Naive thymus-derived CD4-positive, alpha-beta T cell (primary cell): ENCODE measurements at regions not wholly inside any gene's neighbourhood (a gene's known extent, or its start where the extent isn't known, plus 50 kb on each side); places are given as distances from the start of the nearest gene placed in this dataset.

ENCODE experiments used
- ATAC-seq: fragments of 150-1000 bp; cut with Tn5 transposase; 2 replicates; pipeline ENCODE4 v1.10.0; 2021; ENCODE audit warnings: mild to moderate bottlenecking, moderate library complexity
- CTCF ChIA-PET: fragments of 350-600 bp; sonication (Branson Sonifier 250); formaldehyde crosslinking; loops from one replicate; lab custom pipeline; 2021; ENCODE audit warnings: antibody characterized with exemption; lab: Charles Lee
- POLR2A ChIA-PET: fragments of 350-600 bp; sonication (Branson Sonifier 250); formaldehyde crosslinking; loops from one replicate; lab custom pipeline; 2021; ENCODE audit warnings: antibody characterized with exemption, inconsistent platforms; lab: Charles Lee
- DNase-seq, 9 donors: peaks; one replicate each; pipeline versions ENCODE4 v3.0.0 to v3.0.0-alpha.2; 2020 to 2022; ENCODE audit warnings: mixed read lengths in 1 of 9
- H3K27ac ChIP-seq: one replicate; pipeline ENCODE4 v1.7.0; 2013; ENCODE audit warnings: mild to moderate bottlenecking, low read depth, low read length, moderate library complexity
- H3K27me3 ChIP-seq, 2 donors: one replicate each; pipeline ENCODE4 v1.7.0; 2013; ENCODE audit warnings: low read length in 2 of 2, mild to moderate bottlenecking in 2 of 2, moderate library complexity in 2 of 2; ENCODE audit not compliant: control insufficient read depth in 2 of 2, insufficient read depth in 2 of 2
- H3K36me3 ChIP-seq, 3 experiments: 1 replicate in 2 of 3; 2 replicates in 1 of 3; pipeline ENCODE4 v1.7.0; 2013; ENCODE audit warnings: low read length in 3 of 3, mild to moderate bottlenecking in 3 of 3, moderate library complexity in 1 of 3; ENCODE audit not compliant: insufficient read depth in 3 of 3, control insufficient read depth in 2 of 3
- H3K4me1 ChIP-seq, 2 donors: one replicate each; pipeline ENCODE4 v1.7.0; 2013; ENCODE audit warnings: low read length in 2 of 2, mild to moderate bottlenecking in 2 of 2, moderate library complexity in 1 of 2; ENCODE audit not compliant: control insufficient read depth in 2 of 2, insufficient read depth in 2 of 2
- H3K4me3 ChIP-seq: 2 replicates; pipeline ENCODE4 v1.7.0; 2013; ENCODE audit warnings: mild to moderate bottlenecking, low read length
- H3K9me3 ChIP-seq, 3 experiments: 1 replicate in 2 of 3; 2 replicates in 1 of 3; pipeline ENCODE4 v1.7.0; 2013; ENCODE audit warnings: low read length in 3 of 3; ENCODE audit not compliant: control insufficient read depth in 2 of 3
- H3K27ac Mint-ChIP-seq, 9 donors: one replicate each; pipeline ENCODE4 v1.8.0; 2020 to 2022; ENCODE audit warnings: mixed read lengths in 9 of 9, mild to moderate bottlenecking in 8 of 9, moderate library complexity in 5 of 9, inconsistent platforms in 2 of 9
- H3K27me3 Mint-ChIP-seq, 5 donors: one replicate each; pipeline ENCODE4 v1.8.0; 2021 to 2022; ENCODE audit warnings: mixed read lengths in 5 of 5, mild to moderate bottlenecking in 1 of 5
- H3K36me3 Mint-ChIP-seq, 5 donors: one replicate each; pipeline ENCODE4 v1.8.0; 2020 to 2022; ENCODE audit warnings: mixed read lengths in 5 of 5, mild to moderate bottlenecking in 3 of 5, inconsistent platforms in 1 of 5
- H3K4me1 Mint-ChIP-seq, 7 donors: one replicate each; pipeline ENCODE4 v1.8.0; 2020 to 2022; ENCODE audit warnings: mixed read lengths in 7 of 7, mild to moderate bottlenecking in 3 of 7, inconsistent platforms in 1 of 7
- H3K4me3 Mint-ChIP-seq, 10 donors: one replicate each; pipeline ENCODE4 v1.8.0; 2020 to 2022; ENCODE audit warnings: mild to moderate bottlenecking in 10 of 10, mixed read lengths in 10 of 10, moderate library complexity in 6 of 10, inconsistent platforms in 2 of 10
- H3K9me3 Mint-ChIP-seq, 11 donors: one replicate each; pipeline ENCODE4 v1.8.0; 2020 to 2022; ENCODE audit warnings: mixed read lengths in 11 of 11, mild to moderate bottlenecking in 4 of 11, inconsistent platforms in 1 of 11, moderate library complexity in 1 of 11
- intact Hi-C, 2 donors: fragments of 100-400 bp; cut with micrococcal nuclease; formaldehyde crosslinking; loops; one replicate each; pipeline ENCODE4 v1.15.1; 2023

DNA sequence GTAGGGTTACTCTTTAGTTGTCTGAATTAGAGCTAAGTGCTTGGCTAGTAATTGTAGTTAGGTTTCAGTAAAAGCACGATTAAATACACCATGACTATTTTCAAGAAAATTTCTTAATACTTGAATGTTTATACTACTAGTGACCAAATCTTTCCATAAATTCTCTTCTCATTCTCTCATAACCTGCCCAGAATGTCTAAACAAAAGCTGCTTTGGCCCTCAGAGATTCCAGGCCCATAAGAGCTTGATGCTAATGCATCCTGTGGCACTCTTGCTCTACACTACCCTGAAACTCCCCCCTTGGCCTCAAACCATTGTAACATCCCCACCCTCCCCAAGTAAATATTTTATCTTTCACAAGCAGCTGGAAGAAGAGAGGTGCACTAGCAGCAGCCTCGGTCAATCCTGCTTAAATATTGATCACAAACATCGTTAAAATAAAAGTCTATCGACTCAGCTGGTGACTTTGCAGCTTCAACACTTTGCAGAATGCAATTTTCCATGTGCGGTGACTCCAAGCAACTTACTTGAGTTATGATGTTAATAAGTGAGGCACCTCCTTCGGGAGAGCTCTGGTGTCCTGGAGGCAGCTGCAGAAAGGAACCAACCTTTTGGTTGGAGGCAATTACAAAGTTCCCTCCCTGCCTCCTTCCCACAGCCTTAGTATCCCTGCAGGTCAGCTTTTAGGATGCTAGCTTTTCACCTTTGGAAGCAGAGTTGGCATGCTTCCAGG, 315.6 kb upstream of the PLXNA2 start:
- Histone ChIP-seq H3K9me3 (no peaks in the 10 kb centered on the region), H3K4me1 (no peaks in the 10 kb centered on the region), H3K27me3 (no peaks in the 10 kb centered on the region), H3K4me3 (no peak overlapping the region), H3K36me3 (no peaks in the 10 kb centered on the region), H3K27ac (no peak overlapping the region)
- no peaks in the 10 kb centered on the region for H3K36me3 Mint-ChIP-seq
- H3K27ac Mint-ChIP-seq = no peak overlapping the region
- intact Hi-C loops = no loop called here
- H3K27me3 Mint-ChIP-seq = peaks cover 0 to 13% (median 0%) of the 10 kb centered on the region in 5 donors
- POLR2A ChIA-PET = interaction anchor here (0.6 kb wide), 1 partner anchor 14 kb away, joined by 4 read pairs; no protein-coding TSS in a partner anchor
- CTCF ChIA-PET = no interaction called here
- ATAC-seq (no peak), DNase-seq (no peak)
- H3K4me3 Mint-ChIP-seq = no peak overlapping the region
- H3K4me1 Mint-ChIP-seq = no peaks in the 10 kb centered on the region
- peaks cover 0 to 7% (median 0%) of the 10 kb centered on the region in 11 donors for H3K9me3 Mint-ChIP-seq

DNA sequence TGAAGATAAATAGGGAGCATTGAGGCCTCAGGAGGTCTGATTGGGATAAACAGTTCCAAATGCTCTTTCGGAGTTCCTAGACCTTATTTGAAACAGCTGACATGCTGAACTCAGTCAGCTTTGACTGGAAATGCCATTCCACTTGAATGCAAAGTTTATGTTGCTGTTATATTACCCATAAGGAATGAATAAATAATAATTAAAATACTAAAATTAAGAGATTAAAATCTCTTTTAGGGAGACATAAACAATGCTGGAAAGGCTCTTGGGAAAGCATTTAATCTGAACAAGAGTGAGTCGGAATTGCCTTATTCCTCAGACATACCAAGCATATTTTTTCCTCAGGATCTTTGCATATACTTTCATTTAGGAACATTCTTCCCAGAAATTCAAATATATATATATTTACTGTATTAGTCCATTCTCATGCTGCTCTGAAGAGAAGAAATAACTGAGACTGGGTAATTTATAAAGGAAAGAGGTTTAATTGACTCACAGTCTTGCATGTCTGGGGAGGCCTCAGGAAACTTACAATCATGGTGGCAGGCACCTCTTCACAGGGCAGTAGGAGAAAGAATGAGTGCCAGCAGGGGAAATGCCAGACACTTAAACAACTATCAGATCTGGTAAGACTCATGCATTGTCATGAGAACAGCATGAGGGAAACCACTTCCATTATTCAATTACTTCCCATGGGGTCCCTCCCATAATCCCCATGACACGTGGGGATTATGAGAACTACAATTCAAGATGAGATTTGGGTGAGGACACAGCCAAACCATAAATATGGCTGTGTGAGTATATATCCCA, 318.2 kb upstream of the PLXNA2 start:
- intact Hi-C loops = no loop called here
- CTCF ChIA-PET = no interaction called here

DNA sequence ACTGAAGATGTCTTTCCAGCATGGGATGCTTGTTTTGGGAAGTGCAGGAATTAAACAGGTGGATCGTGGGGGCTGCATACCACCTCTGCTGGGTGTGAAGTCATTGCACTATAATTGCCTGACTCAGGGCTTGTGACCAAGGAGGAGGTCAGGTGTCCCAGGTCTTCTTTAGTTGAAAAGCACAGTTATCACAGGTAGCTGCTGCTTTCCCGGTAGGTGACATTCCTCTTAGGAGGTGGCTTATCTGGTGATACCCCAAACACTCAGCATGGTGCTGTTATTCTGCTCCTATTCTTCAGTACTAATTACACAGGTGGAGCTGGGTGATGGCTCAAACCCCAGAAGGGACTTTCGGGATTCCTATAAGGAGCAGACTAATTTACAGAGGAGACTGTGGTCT, 320.3 kb upstream of the PLXNA2 start:
- H3K4me1 ChIP-seq = no peaks in the 10 kb centered on the region
- H3K27me3 ChIP-seq = no peaks in the 10 kb centered on the region
- Mint-ChIP-seq H3K27me3 (peaks cover 2 to 22% (median 13%) of the 10 kb centered on the region in 5 donors), H3K9me3 (peaks cover 0 to 16% (median 2%) of the 10 kb centered on the region in 11 donors), H3K4me3 (no peak overlapping the region), H3K4me1 (no peaks in the 10 kb centered on the region), H3K36me3 (no peaks in the 10 kb centered on the region), H3K27ac (no peak overlapping the region)
- no peak overlapping the region for H3K27ac ChIP-seq
- no peak for ATAC-seq
- no peaks in the 10 kb centered on the region for H3K9me3 ChIP-seq
- ChIA-PET POLR2A (no interaction called here), CTCF (no interaction called here)
- no peak overlapping the region for H3K4me3 ChIP-seq
- intact Hi-C loops = no loop called here
- no peaks in the 10 kb centered on the region for H3K36me3 ChIP-seq
- DNase-seq = no peak

More for the DNA sequence above, 318.2 kb upstream of the PLXNA2 start:
- peaks cover 0 to 7% (median 0%) of the 10 kb centered on the region in 11 donors for H3K9me3 Mint-ChIP-seq
- H3K4me3 ChIP-seq = no peak overlapping the region
- no peak overlapping the region for H3K27ac ChIP-seq
- no peaks in the 10 kb centered on the region for H3K27me3 ChIP-seq
- no peaks in the 10 kb centered on the region for H3K36me3 Mint-ChIP-seq
- no peak overlapping the region for H3K4me3 Mint-ChIP-seq
- H3K4me1 Mint-ChIP-seq = no peaks in the 10 kb centered on the region
- H3K4me1 ChIP-seq = no peaks in the 10 kb centered on the region
- H3K36me3 ChIP-seq = no peaks in the 10 kb centered on the region
- POLR2A ChIA-PET = no interaction called here
- H3K27ac Mint-ChIP-seq = no peak overlapping the region
- H3K9me3 ChIP-seq = no peaks in the 10 kb centered on the region
- DNase-seq = no peak
- peaks cover 2 to 12% (median 5%) of the 10 kb centered on the region in 5 donors for H3K27me3 Mint-ChIP-seq
- ATAC-seq = no peak

DNA sequence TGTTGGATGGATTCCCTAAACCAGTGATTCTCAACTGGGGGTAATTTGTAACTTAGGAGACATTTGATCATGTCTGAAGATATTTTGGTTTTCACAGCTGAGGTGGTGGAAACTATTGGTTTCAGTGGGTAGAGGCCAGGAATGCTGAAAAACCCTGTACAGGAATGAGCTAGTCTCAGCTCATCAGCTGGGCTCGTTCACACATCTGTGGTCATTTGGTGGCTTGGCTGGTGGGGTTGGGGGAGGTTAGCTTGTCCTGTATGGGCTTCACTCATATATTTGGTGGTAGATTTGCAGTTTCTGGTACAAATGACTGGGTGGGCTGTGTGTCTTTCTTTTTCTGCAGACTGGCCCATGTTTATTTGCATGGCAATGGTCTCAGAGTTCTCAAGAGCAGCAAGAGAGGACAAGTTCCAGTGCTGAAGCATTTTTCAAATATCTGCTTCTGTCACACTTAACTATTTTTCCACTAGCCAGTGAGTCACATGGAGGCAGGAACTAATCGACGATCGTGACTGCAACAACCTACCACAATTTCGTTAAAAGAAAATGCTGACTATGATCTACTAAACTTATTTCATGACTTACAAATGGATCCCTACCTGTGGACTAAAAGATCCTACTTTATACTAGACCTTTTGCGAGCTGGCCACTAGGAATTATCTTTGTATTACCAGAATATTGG, 321.7 kb upstream of the PLXNA2 start:
- H3K4me3 Mint-ChIP-seq = no peak overlapping the region
- Histone ChIP-seq H3K4me1 (no peaks in the 10 kb centered on the region), H3K36me3 (no peaks in the 10 kb centered on the region), H3K4me3 (no peak overlapping the region), H3K27me3 (no peaks in the 10 kb centered on the region), H3K9me3 (no peaks in the 10 kb centered on the region), H3K27ac (no peak overlapping the region)
- H3K27ac Mint-ChIP-seq = no peak overlapping the region
- intact Hi-C loops = no loop called here
- H3K27me3 Mint-ChIP-seq = peaks cover 2 to 27% (median 13%) of the 10 kb centered on the region in 5 donors
- no peaks in the 10 kb centered on the region for H3K4me1 Mint-ChIP-seq
- peaks cover 0 to 20% (median 6%) of the 10 kb centered on the region in 11 donors for H3K9me3 Mint-ChIP-seq
- ATAC-seq (no peak), DNase-seq (no peak)
- peaks cover 0 to 6% (median 0%) of the 10 kb centered on the region in 5 donors for H3K36me3 Mint-ChIP-seq
- POLR2A ChIA-PET = no interaction called here
- CTCF ChIA-PET = no interaction called here

DNA sequence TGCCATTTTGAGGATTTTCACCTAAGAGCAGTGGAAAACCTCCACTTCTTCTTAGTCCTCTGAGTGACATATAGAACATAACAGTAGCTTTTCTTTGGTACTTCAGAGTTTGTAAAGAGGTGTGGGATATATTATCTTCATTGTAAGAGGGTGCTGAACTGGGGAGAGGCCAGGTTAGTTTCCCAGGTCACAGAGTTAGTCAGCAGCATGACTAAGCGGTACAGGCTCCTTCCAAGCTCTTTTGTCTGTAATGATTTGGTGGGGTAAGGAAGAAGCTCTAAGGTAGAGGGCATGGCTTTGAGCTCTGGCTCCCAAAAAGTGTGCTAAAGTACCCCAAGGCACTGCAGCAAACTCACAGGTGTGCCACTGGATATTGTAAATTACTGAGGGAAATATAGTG, 325.0 kb upstream of the PLXNA2 start:
- Histone ChIP-seq H3K36me3 (no peaks in the 10 kb centered on the region), H3K27me3 (no peaks in the 10 kb centered on the region), H3K4me1 (no peaks in the 10 kb centered on the region), H3K4me3 (no peak overlapping the region), H3K9me3 (no peaks in the 10 kb centered on the region), H3K27ac (no peak overlapping the region)
- Mint-ChIP-seq H3K4me1 (no peaks in the 10 kb centered on the region), H3K4me3 (no peak overlapping the region), H3K36me3 (peaks cover 0 to 6% (median 0%) of the 10 kb centered on the region in 5 donors), H3K27me3 (peaks cover 2 to 32% (median 18%) of the 10 kb centered on the region in 5 donors), H3K9me3 (peaks cover 0 to 13% (median 6%) of the 10 kb centered on the region in 11 donors), H3K27ac (no peak overlapping the region)
- intact Hi-C loops = no loop called here
- ATAC-seq = no peak
- CTCF ChIA-PET = no interaction called here
- POLR2A ChIA-PET = no interaction called here
- no peak for DNase-seq

DNA sequence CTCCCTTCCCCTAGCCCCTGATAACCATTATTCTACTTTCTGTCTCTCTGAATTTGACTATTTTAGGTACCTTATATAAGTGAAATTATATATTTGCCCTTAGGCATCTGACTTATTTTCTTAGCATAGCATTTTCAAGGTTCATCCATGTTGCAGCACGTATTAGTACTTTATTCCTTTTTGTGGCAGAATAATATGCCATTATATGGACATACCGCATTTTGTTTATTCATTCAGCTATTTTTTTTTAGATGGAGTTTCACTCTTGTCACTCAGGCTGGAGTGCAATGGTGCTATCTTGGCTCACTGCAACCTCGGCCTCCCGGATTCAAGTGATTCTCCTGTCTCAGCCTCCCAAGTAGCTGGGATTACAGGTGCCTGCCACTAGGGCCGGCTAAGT, 326.2 kb upstream of the PLXNA2 start:
- no peak overlapping the region for H3K27ac ChIP-seq
- no peak for ATAC-seq
- H3K36me3 Mint-ChIP-seq = peaks cover 0 to 6% (median 0%) of the 10 kb centered on the region in 5 donors
- H3K4me3 ChIP-seq = no peak overlapping the region
- H3K36me3 ChIP-seq = no peaks in the 10 kb centered on the region
- ChIA-PET POLR2A (no interaction called here), CTCF (no interaction called here)
- H3K27ac Mint-ChIP-seq = no peak overlapping the region
- peaks cover 2 to 25% (median 15%) of the 10 kb centered on the region in 5 donors for H3K27me3 Mint-ChIP-seq
- H3K4me3 Mint-ChIP-seq = no peak overlapping the region
- H3K9me3 ChIP-seq = no peaks in the 10 kb centered on the region
- intact Hi-C loops = no loop called here
- no peaks in the 10 kb centered on the region for H3K4me1 ChIP-seq
- no peak for DNase-seq
- H3K9me3 Mint-ChIP-seq = peaks cover 0 to 13% (median 6%) of the 10 kb centered on the region in 11 donors
- no peaks in the 10 kb centered on the region for H3K4me1 Mint-ChIP-seq
- H3K27me3 ChIP-seq = no peaks in the 10 kb centered on the region
